ENCODE measurements at regions not wholly inside any gene's neighbourhood (a gene's known extent, or its start where the extent isn't known, plus 50 kb on each side); places are given as distances from the start of the nearest gene placed in this dataset.

GRCh38 chr9:88680505-88681160 is 145.7 kb downstream of the NXNL2 start:
- H3K27me3 ChIP-seq (replicated peaks), result no peaks in the 10 kb centered on the region
- TF ChIP-seq, protein P1, sequence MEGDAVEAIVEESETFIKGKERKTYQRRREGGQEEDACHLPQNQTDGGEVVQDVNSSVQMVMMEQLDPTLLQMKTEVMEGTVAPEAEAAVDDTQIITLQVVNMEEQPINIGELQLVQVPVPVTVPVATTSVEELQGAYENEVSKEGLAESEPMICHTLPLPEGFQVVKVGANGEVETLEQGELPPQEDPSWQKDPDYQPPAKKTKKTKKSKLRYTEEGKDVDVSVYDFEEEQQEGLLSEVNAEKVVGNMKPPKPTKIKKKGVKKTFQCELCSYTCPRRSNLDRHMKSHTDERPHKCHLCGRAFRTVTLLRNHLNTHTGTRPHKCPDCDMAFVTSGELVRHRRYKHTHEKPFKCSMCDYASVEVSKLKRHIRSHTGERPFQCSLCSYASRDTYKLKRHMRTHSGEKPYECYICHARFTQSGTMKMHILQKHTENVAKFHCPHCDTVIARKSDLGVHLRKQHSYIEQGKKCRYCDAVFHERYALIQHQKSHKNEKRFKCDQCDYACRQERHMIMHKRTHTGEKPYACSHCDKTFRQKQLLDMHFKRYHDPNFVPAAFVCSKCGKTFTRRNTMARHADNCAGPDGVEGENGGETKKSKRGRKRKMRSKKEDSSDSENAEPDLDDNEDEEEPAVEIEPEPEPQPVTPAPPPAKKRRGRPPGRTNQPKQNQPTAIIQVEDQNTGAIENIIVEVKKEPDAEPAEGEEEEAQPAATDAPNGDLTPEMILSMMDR (IDR thresholded peaks at IDR 0.05; ENCODE audit: low read depth, low read length, missing control alignments), result no peak

GRCh38 chr9:88681434-88681833 is 146.5 kb downstream of the NXNL2 start:
- no peak overlapping the region for H3K4me3 ChIP-seq (ENCODE audit: low read depth, low read length)
- no peak for DNase-seq
- no peak overlapping the region for H3K27ac ChIP-seq
- in situ Hi-C loops (cut with HindIII; ENCODE audit: low pct_ligation_motif_present, low sequenced_read_pairs), result no loop called here
- H3K27me3 ChIP-seq (replicated peaks), result no peaks in the 10 kb centered on the region
- TF ChIP-seq, protein P1 (IDR thresholded peaks at IDR 0.05; ENCODE audit: low read depth, low read length, missing control alignments), result no peak
- no peaks in the 10 kb centered on the region for H3K36me3 ChIP-seq (replicated peaks)

More at GRCh38 chr9:88680505-88681160, 145.7 kb downstream of the NXNL2 start:
- no peaks in the 10 kb centered on the region for H3K36me3 ChIP-seq (replicated peaks)
- DNase-seq, result no peak
- H3K4me3 ChIP-seq (ENCODE audit: low read depth, low read length), result no peak overlapping the region
- H3K27ac ChIP-seq, result no peak overlapping the region
- in situ Hi-C loops (cut with HindIII; ENCODE audit: low pct_ligation_motif_present, low sequenced_read_pairs), result no loop called here

DNA sequence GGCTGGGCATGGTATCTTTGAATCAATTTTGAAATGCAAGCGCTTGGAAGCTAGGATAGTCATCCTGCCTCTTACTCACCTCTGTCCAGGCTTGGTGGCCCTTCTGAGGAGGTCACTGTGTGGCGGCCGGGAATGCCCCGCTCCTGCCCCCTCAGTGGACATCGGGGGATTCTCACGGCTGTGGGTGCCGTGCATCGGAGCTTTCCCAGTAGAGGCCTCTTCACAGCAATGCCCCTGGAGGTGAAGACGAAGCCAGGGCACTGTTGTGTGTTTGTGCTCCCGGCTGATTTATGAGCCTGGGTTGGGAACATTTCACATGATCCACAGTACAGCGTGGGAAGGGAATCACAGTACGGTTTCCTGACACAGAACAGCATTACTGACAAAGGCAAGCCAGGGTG is 147.5 kb downstream of the NXNL2 start:
- Histone ChIP-seq H3K36me3 (replicated peaks) (no peaks in the 10 kb centered on the region), H3K4me3 (ENCODE audit: low read depth, low read length) (no peak overlapping the region), H3K27ac (no peak overlapping the region), H3K27me3 (replicated peaks) (no peaks in the 10 kb centered on the region)
- TF ChIP-seq, protein P1 (IDR thresholded peaks at IDR 0.05; ENCODE audit: low read depth, low read length, missing control alignments), result no peak
- no peak for DNase-seq
- in situ Hi-C loops (cut with HindIII; ENCODE audit: low pct_ligation_motif_present, low sequenced_read_pairs), result no loop called here

DNA sequence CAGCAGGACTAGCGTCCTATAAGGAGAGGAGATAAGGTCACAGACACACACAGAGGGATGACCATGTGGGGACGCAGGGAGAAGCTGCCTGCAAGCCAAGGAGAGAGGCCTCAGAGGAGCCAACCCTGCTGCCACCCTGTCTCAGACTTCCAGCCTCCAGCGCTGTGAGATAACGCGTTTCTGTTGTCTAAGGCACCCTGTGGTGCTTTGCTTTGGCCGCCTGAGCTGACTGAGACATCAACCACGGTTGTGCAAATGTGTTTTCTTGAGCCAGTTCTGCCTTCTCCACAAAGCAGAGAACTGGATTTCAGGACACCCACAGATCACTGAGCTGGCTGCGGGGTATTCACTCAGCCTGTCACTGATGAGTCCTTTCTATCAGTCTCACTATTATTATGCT is 149.1 kb downstream of the NXNL2 start:
- no peak overlapping the region for H3K4me3 ChIP-seq (ENCODE audit: low read depth, low read length)
- no peaks in the 10 kb centered on the region for H3K36me3 ChIP-seq (replicated peaks)
- in situ Hi-C loops (cut with HindIII; ENCODE audit: low pct_ligation_motif_present, low sequenced_read_pairs), result no loop called here
- H3K27me3 ChIP-seq (replicated peaks), result no peaks in the 10 kb centered on the region
- DNase-seq, result peak; percentile 43
- no peak overlapping the region for H3K27ac ChIP-seq
- TF ChIP-seq, protein P1 (IDR thresholded peaks at IDR 0.05; ENCODE audit: low read depth, low read length, missing control alignments), result no peak

GRCh38 chr9:88684845-88685244 is 149.9 kb downstream of the NXNL2 start:
- H3K4me3 ChIP-seq (ENCODE audit: low read depth, low read length), result no peak overlapping the region
- H3K27me3 ChIP-seq (replicated peaks), result no peaks in the 10 kb centered on the region
- H3K27ac ChIP-seq, result no peak overlapping the region
- no peaks in the 10 kb centered on the region for H3K36me3 ChIP-seq (replicated peaks)
- no peak for DNase-seq
- TF ChIP-seq, protein P1 (IDR thresholded peaks at IDR 0.05; ENCODE audit: low read depth, low read length, missing control alignments), result no peak
- in situ Hi-C loops (cut with HindIII; ENCODE audit: low pct_ligation_motif_present, low sequenced_read_pairs), result no loop called here

DNA sequence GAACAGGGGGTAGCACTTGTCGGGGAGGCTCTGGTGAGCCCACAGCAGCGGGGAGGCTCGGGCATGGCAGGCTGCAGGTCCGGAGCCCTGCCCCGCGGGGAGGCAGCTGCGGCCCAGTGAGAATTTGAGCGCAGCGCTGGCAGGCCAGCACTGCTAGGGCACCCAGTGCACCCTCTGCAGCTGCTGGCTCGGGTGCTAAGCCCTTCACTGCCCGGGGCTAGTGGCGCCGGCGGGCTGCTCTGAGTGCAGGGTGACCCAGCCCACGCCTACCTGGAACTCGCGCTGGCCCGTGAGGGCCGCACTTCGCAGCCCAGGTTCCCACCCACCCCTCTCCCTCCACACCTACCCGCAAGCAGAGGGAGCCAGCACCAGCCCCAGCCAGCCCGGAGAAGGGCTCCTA is 151.0 kb downstream of the NXNL2 start:
- in situ Hi-C loops (cut with HindIII; ENCODE audit: low pct_ligation_motif_present, low sequenced_read_pairs), result no loop called here
- Histone ChIP-seq H3K27ac (no peak overlapping the region), H3K27me3 (replicated peaks) (no peaks in the 10 kb centered on the region), H3K36me3 (replicated peaks) (no peaks in the 10 kb centered on the region), H3K4me3 (ENCODE audit: low read depth, low read length) (no peak overlapping the region)
- TF ChIP-seq, protein P1 (IDR thresholded peaks at IDR 0.05; ENCODE audit: low read depth, low read length, missing control alignments), result no peak
- DNase-seq, result no peak

Data from brain microvascular endothelial cell (primary cell).